ENCODE measurements at regions not wholly inside any gene's neighbourhood (a gene's known extent, or its start where the extent isn't known, plus 50 kb on each side); places are given as distances from the start of the nearest gene placed in this dataset.

DNA sequence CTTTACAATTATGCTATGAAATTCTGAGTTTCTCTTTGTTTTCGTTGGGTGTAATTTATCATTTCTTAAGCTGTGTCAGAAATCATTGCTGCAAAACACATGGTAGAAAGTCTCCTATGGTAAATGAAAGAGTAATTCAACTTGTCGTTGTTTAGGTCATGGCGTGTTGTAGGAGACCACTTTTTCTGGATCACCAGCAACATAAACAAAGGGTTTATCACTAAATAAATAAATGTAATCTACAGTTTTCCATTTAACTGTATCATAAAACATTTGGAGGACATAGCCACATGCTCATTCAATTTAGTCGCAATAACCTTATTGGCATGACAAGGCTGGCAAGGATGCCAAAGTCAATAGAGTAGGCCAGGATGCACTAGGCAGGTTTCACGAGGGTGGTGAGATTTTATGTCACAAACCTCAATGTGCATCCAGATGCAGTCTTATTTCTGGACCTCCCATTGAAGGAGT, 154.4 kb upstream of the ERCC6L2 start:
- no TSS peak for BruUV-seq (replicated peaks)

More for the DNA sequence above, 154.4 kb upstream of the ERCC6L2 start:
- Histone ChIP-seq H3K4me3 (no peak overlapping the region), H3K9me3 (replicated peaks; ENCODE audit: control insufficient read depth, insufficient read depth, low read depth, low read length) (0 out of 2 replicates have a peak, but pooled peaks cover 2% of the 10 kb centered on the region), H3K4me1 (replicated peaks in 1 of 2; ENCODE audit: control insufficient read depth in 2 of 2, insufficient read depth in 2 of 2, low read length in 2 of 2) (no peaks in the 10 kb centered on the region), H3K9ac (ENCODE audit: insufficient read depth in 1 of 2, low read depth in 2 of 2, low read length in 2 of 2) (no peak overlapping the region), H4K20me1 (replicated peaks; ENCODE audit: control insufficient read depth, insufficient read depth, low read length) (no peaks in the 10 kb centered on the region), H3K36me3 (ENCODE audit: control insufficient read depth, insufficient read depth, low read length) (no peaks in the 10 kb centered on the region), H3K79me2 (ENCODE audit: control insufficient read depth, insufficient read depth, low read length) (no peaks in the 10 kb centered on the region), H3K27me3 (ENCODE audit: control insufficient read depth in 2 of 2, insufficient read depth in 2 of 2, low read length in 2 of 2) (no peaks in the 10 kb centered on the region; a peak in 2 of 5 replicates), H3K27ac (ENCODE audit: extremely low read depth, low read depth, low read length) (no peak overlapping the region), H2AFZ (ENCODE audit: low read depth, low read length) (no peak overlapping the region), H3K9me1 (ENCODE audit: control insufficient read depth, insufficient read depth, low read length) (no peaks in the 10 kb centered on the region), H3K4me2 (ENCODE audit: insufficient read depth, low read length) (no peak overlapping the region)
- 0% methylated on average over 5 of the region's 5 CpGs for WGBS (ENCODE audit: insufficient coverage, low coverage, missing lambda C conversion rate)
- TF ChIP-seq, protein P1, sequence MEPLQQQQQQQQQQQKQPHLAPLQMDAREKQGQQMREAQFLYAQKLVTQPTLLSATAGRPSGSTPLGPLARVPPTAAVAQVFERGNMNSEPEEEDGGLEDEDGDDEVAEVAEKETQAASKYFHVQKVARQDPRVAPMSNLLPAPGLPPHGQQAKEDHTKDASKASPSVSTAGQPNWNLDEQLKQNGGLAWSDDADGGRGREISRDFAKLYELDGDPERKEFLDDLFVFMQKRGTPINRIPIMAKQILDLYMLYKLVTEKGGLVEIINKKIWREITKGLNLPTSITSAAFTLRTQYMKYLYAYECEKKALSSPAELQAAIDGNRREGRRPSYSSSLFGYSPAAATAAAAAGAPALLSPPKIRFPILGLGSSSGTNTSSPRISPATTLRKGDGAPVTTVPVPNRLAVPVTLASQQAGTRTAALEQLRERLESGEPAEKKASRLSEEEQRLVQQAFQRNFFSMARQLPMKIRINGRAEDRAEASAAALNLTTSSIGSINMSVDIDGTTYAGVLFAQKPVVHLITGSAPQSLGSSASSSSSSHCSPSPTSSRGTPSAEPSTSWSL (CRISPR knock-in tag; IDR thresholded peaks at IDR 0.05; ENCODE audit: borderline replicate concordance) = no peak
- TF ChIP-seq BHLHE40 (IDR thresholded peaks at IDR 0.05; ENCODE audit: low read length) (no peak), POLR2AphosphoS2 (IDR thresholded peaks at IDR 0.05; ENCODE audit: low read length) (no peak), ELF2 (CRISPR knock-in tag; IDR thresholded peaks at IDR 0.05) (no peak), HEY1 (CRISPR knock-in tag; IDR thresholded peaks at IDR 0.05; ENCODE audit: borderline replicate concordance) (no peak), PCBP2 (IDR thresholded peaks at IDR 0.05; ENCODE audit: low read depth, low read length, poor library complexity, severe bottlenecking) (no peak), SMAD3 (CRISPR knock-in tag; conservative IDR thresholded peaks at IDR 0.05) (no peak), ZNF124 (CRISPR knock-in tag; IDR thresholded peaks at IDR 0.05) (no peak), CEBPB (tag; IDR thresholded peaks at IDR 0.05) (no peak), RFX7 (CRISPR knock-in tag; IDR thresholded peaks at IDR 0.05) (no peak)
- TF ChIP-seq, protein P2, sequence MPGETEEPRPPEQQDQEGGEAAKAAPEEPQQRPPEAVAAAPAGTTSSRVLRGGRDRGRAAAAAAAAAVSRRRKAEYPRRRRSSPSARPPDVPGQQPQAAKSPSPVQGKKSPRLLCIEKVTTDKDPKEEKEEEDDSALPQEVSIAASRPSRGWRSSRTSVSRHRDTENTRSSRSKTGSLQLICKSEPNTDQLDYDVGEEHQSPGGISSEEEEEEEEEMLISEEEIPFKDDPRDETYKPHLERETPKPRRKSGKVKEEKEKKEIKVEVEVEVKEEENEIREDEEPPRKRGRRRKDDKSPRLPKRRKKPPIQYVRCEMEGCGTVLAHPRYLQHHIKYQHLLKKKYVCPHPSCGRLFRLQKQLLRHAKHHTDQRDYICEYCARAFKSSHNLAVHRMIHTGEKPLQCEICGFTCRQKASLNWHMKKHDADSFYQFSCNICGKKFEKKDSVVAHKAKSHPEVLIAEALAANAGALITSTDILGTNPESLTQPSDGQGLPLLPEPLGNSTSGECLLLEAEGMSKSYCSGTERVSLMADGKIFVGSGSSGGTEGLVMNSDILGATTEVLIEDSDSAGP (CRISPR knock-in tag; IDR thresholded peaks at IDR 0.05) = no peak
- TF ChIP-seq, protein P3, sequence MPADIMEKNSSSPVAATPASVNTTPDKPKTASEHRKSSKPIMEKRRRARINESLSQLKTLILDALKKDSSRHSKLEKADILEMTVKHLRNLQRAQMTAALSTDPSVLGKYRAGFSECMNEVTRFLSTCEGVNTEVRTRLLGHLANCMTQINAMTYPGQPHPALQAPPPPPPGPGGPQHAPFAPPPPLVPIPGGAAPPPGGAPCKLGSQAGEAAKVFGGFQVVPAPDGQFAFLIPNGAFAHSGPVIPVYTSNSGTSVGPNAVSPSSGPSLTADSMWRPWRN (IDR thresholded peaks at IDR 0.05; ENCODE audit: low read depth) = no peak
- FAIRE-seq (no peak), ATAC-seq (no peak), DNase-seq (ENCODE audit: extremely low read depth in 1 of 4, low spot score in 3 of 4) (no peak)
- in situ Hi-C loops (cut with MboI) (no loop called here), intact Hi-C loops (cut with micrococcal nuclease) (no loop called here)
- ChIA-PET CTCF (ENCODE audit: low intra/inter-chr PET ratio) (no interaction called here), POLR2A (no interaction called here)

Measured in K562 (cell line).